ENCODE measurements at regions not wholly inside any gene's neighbourhood (a gene's known extent, or its start where the extent isn't known, plus 50 kb on each side); places are given as distances from the start of the nearest gene placed in this dataset.

DNA sequence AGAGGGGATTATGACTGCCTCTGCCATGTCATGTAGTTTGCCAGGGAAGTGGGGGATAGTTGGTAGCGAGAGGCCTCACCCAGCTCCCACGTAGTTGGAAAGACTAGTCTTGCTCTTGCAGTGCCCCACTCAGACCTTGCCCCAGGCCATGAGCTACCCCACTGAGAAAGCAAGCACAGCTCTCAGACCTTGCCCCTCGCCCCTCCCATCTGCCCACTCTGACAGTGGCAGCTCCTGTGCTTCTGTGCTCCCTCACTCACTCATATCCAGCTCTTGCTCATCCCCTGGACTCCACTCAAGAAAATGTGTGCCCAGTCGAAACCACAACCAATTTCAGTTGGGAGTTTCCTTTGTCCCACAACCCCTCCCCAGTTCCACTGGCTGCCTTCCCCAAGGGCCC is 55.5 kb upstream of the BDKRB2 start:
- no peak for DNase-seq (ENCODE audit: low read depth, low spot score)
- no peaks in the 10 kb centered on the region for H3K4me1 ChIP-seq (ENCODE audit: control insufficient read depth, extremely low read depth, insufficient read depth, low read length)
- no peak overlapping the region for H3K4me3 ChIP-seq (ENCODE audit: control insufficient read depth in 2 of 3, extremely low read depth in 1 of 3, insufficient read depth in 2 of 3, low read depth in 1 of 3, low read length in 3 of 3)
- H4K20me1 ChIP-seq (ENCODE audit: control insufficient read depth, extremely low read depth, insufficient read depth, low read length) = no peaks in the 10 kb centered on the region
- H3K9ac ChIP-seq (ENCODE audit: control insufficient read depth, extremely low read depth, insufficient read depth, low read length) = no peak overlapping the region
- TF ChIP-seq EZH2 (IDR thresholded peaks at IDR 0.05; ENCODE audit: low read length) = no peak
- no peak for TF ChIP-seq CTCF (optimal IDR thresholded peaks at IDR 0.05 in 1 of 3, IDR thresholded peaks at IDR 0.05 in 1 of 3, conservative IDR thresholded peaks at IDR 0.05 in 1 of 3; ENCODE audit: extremely low read depth in 1 of 3, insufficient read depth in 2 of 3, low read length in 3 of 3)
- peaks cover 5% of the 10 kb centered on the region for H3K27me3 ChIP-seq (ENCODE audit: control insufficient read depth, extremely low read depth, insufficient read depth, low read length)
- no peaks in the 10 kb centered on the region for H3K9me1 ChIP-seq (ENCODE audit: control insufficient read depth, extremely low read depth, insufficient read depth, low read length)
- no peak overlapping the region for H3K27ac ChIP-seq (ENCODE audit: control insufficient read depth, insufficient read depth, low read length)
- no peak overlapping the region for H3K4me2 ChIP-seq (ENCODE audit: control insufficient read depth, extremely low read depth, insufficient read depth, low read depth, low read length)
- H3K9me3 ChIP-seq (ENCODE audit: control insufficient read depth, low read depth, low read length) = no peaks in the 10 kb centered on the region
- dilution Hi-C loops (cut with MboI; ENCODE audit: extremely low pct_ligation_motif_present, low sequenced_read_pairs) = no loop called here
- no peak overlapping the region for H2AFZ ChIP-seq (ENCODE audit: control insufficient read depth, low read length)
- H3K36me3 ChIP-seq (ENCODE audit: control insufficient read depth in 2 of 2, extremely low read depth in 1 of 2, insufficient read depth in 2 of 2, low read length in 2 of 2) = no peaks in the 10 kb centered on the region
- FAIRE-seq = no peak
- no peaks in the 10 kb centered on the region for H3K79me2 ChIP-seq (ENCODE audit: control insufficient read depth, insufficient read depth, low read length)

- DNase-seq (ENCODE audit: low read depth, low spot score) (no peak), FAIRE-seq (no peak)
- Histone ChIP-seq H2AFZ (ENCODE audit: control insufficient read depth, low read length) (no peak overlapping the region), H3K4me1 (ENCODE audit: control insufficient read depth, extremely low read depth, insufficient read depth, low read length) (no peaks in the 10 kb centered on the region), H3K27me3 (ENCODE audit: control insufficient read depth, extremely low read depth, insufficient read depth, low read length) (peaks cover 5% of the 10 kb centered on the region), H3K27ac (ENCODE audit: control insufficient read depth, insufficient read depth, low read length) (no peak overlapping the region), H3K36me3 (ENCODE audit: control insufficient read depth in 2 of 2, extremely low read depth in 1 of 2, insufficient read depth in 2 of 2, low read length in 2 of 2) (no peaks in the 10 kb centered on the region), H3K4me2 (ENCODE audit: control insufficient read depth, extremely low read depth, insufficient read depth, low read depth, low read length) (no peak overlapping the region), H3K9me1 (ENCODE audit: control insufficient read depth, extremely low read depth, insufficient read depth, low read length) (no peaks in the 10 kb centered on the region), H3K4me3 (ENCODE audit: control insufficient read depth in 2 of 3, extremely low read depth in 1 of 3, insufficient read depth in 2 of 3, low read depth in 1 of 3, low read length in 3 of 3) (no peak overlapping the region), H3K79me2 (ENCODE audit: control insufficient read depth, insufficient read depth, low read length) (no peaks in the 10 kb centered on the region), H3K9ac (ENCODE audit: control insufficient read depth, extremely low read depth, insufficient read depth, low read length) (no peak overlapping the region), H4K20me1 (ENCODE audit: control insufficient read depth, extremely low read depth, insufficient read depth, low read length) (no peaks in the 10 kb centered on the region), H3K9me3 (ENCODE audit: control insufficient read depth, low read depth, low read length) (no peaks in the 10 kb centered on the region)
- no peak for TF ChIP-seq EZH2 (IDR thresholded peaks at IDR 0.05; ENCODE audit: low read length)
- no peak for TF ChIP-seq CTCF (optimal IDR thresholded peaks at IDR 0.05 in 1 of 3, IDR thresholded peaks at IDR 0.05 in 1 of 3, conservative IDR thresholded peaks at IDR 0.05 in 1 of 3; ENCODE audit: extremely low read depth in 1 of 3, insufficient read depth in 2 of 3, low read length in 3 of 3)
- dilution Hi-C loops (cut with MboI; ENCODE audit: extremely low pct_ligation_motif_present, low sequenced_read_pairs) = no loop called here
These were observed 54.4 kb upstream of the BDKRB2 start for GRCh38 chr14:96150214-96150613.

Data from keratinocyte (primary cell).